H9 (cell line): ENCODE measurements at regions not wholly inside any gene's neighbourhood (a gene's known extent, or its start where the extent isn't known, plus 50 kb on each side); places are given as distances from the start of the nearest gene placed in this dataset.
"Not testable (repeated sequence)": the region's sequence is repeated elsewhere in the genome, so short reads cannot be mapped to it uniquely, and the experiment has no call there.

Experiments
- DNase-seq: peaks from one replicate; pipeline ENCODE4 v3.0.0-alpha.2; 2017
- H2AFZ ChIP-seq: one replicate; pipeline ENCODE4 v1.6.1; 2013; ENCODE audit warnings: mild to moderate bottlenecking, low read length, control low read depth, moderate library complexity
- H2AK5ac ChIP-seq: 2 replicates; pipeline ENCODE4 v1.6.1; 2013; ENCODE audit warnings: low read length, control low read depth, mixed read lengths; ENCODE audit not compliant: insufficient read length
- H2BK120ac ChIP-seq: one replicate; pipeline ENCODE4 v1.6.1; 2013; ENCODE audit warnings: low read depth, mild to moderate bottlenecking, low read length, control low read depth, inconsistent platforms; ENCODE audit not compliant: poor library complexity, severe bottlenecking
- H2BK12ac ChIP-seq: 2 replicates; pipeline ENCODE4 v1.6.1; 2013; ENCODE audit warnings: low read length, control low read depth, mixed read lengths, low read depth; ENCODE audit not compliant: insufficient read length
- H2BK15ac ChIP-seq: 2 replicates; pipeline ENCODE4 v1.6.1; 2013; ENCODE audit warnings: low read depth, low read length, control low read depth
- H2BK20ac ChIP-seq: one replicate; pipeline ENCODE4 v1.6.1; 2013; ENCODE audit warnings: low read depth, mild to moderate bottlenecking, low read length, control low read depth, inconsistent platforms; ENCODE audit not compliant: poor library complexity, severe bottlenecking
- H2BK5ac ChIP-seq: 2 replicates; pipeline ENCODE4 v1.6.1; 2013; ENCODE audit warnings: low read length, control low read depth, mixed read lengths; ENCODE audit not compliant: insufficient read length
- H3K14ac ChIP-seq: 2 replicates; pipeline ENCODE4 v1.6.1; 2013; ENCODE audit warnings: low read length, control low read depth; ENCODE audit not compliant: insufficient read depth
- H3K18ac ChIP-seq: 2 replicates; pipeline ENCODE4 v1.6.1; 2013; ENCODE audit warnings: low read depth, mild to moderate bottlenecking, mixed read lengths, low read length, control low read depth; ENCODE audit not compliant: insufficient read length
- H3K23ac ChIP-seq: 2 replicates; pipeline ENCODE4 v1.6.1; 2013; ENCODE audit warnings: low read length, control low read depth, mixed read lengths, low read depth; ENCODE audit not compliant: insufficient read length
- H3K23me2 ChIP-seq: 2 replicates; pipeline ENCODE4 v1.6.1; 2013; ENCODE audit warnings: low read depth, mild to moderate bottlenecking, mixed read lengths, low read length, control low read depth; ENCODE audit not compliant: insufficient read length, poor library complexity, severe bottlenecking
- H3K27ac ChIP-seq: 2 replicates; pipeline ENCODE4 v1.5.1; 2013; ENCODE audit warnings: low read length, control low read depth, mixed read lengths, low read depth; ENCODE audit not compliant: insufficient read length
- H3K27me3 ChIP-seq: 2 replicates; pipeline ENCODE4 v1.6.1; 2013; ENCODE audit warnings: low read length, control low read depth, inconsistent platforms; ENCODE audit not compliant: insufficient read depth
- H3K4ac ChIP-seq: 2 replicates; pipeline ENCODE4 v1.6.1; 2013; ENCODE audit warnings: low read depth, mild to moderate bottlenecking, control low read depth, inconsistent platforms, low read length, moderate library complexity
- H3K4me1 ChIP-seq: 2 replicates; pipeline ENCODE4 v1.6.1; 2013; ENCODE audit warnings: low read length, control low read depth, inconsistent platforms; ENCODE audit not compliant: insufficient read depth
- H3K4me2 ChIP-seq: 2 replicates; pipeline ENCODE4 v1.6.1; 2013; ENCODE audit warnings: low read length, control low read depth, mixed read lengths; ENCODE audit not compliant: insufficient read length, insufficient read depth
- H3K56ac ChIP-seq: 2 replicates; pipeline ENCODE4 v1.6.1; 2013; ENCODE audit warnings: low read depth, mild to moderate bottlenecking, mixed read lengths, low read length, control low read depth; ENCODE audit not compliant: insufficient read length
- H3K79me1 ChIP-seq: 2 replicates; pipeline ENCODE4 v1.6.1; 2013; ENCODE audit warnings: low read depth, mild to moderate bottlenecking, moderate library complexity, low read length, control low read depth, inconsistent platforms; ENCODE audit not compliant: insufficient read depth, poor library complexity, severe bottlenecking
- H3K79me2 ChIP-seq: 2 replicates; pipeline ENCODE4 v1.6.1; 2013; ENCODE audit warnings: low read length, control low read depth, inconsistent platforms; ENCODE audit not compliant: insufficient read depth
- H3K9ac ChIP-seq: 2 replicates; pipeline ENCODE4 v1.6.1; 2013; ENCODE audit warnings: low read length, control low read depth, mixed read lengths; ENCODE audit not compliant: insufficient read length; ENCODE audit errors: extremely low read depth
- H3K9me3 ChIP-seq: one replicate; pipeline ENCODE4 v1.6.1; 2013; ENCODE audit warnings: low read depth, low read length, inconsistent platforms; ENCODE audit not compliant: control insufficient read depth
- H3T11ph ChIP-seq: one replicate; pipeline ENCODE4 v1.6.1; 2013; ENCODE audit warnings: mild to moderate bottlenecking, low read length, control low read depth, inconsistent platforms
- H4K20me1 ChIP-seq: one replicate; pipeline ENCODE4 v1.6.1; 2013; ENCODE audit not compliant: control insufficient read depth, insufficient read length, insufficient read depth
- H4K5ac ChIP-seq: 2 replicates; pipeline ENCODE4 v1.6.1; 2013; ENCODE audit warnings: low read depth, mild to moderate bottlenecking, mixed read lengths, low read length, control low read depth; ENCODE audit not compliant: insufficient read length
- H4K8ac ChIP-seq: replicated peaks from 2 replicates; pipeline ENCODE4 v1.6.1; 2013; ENCODE audit warnings: low read length, control low read depth, mixed read lengths, low read depth; ENCODE audit not compliant: insufficient read length
- H4K91ac ChIP-seq: 2 replicates; pipeline ENCODE4 v1.6.1; 2013; ENCODE audit warnings: low read depth, mild to moderate bottlenecking, moderate library complexity, mixed read lengths, low read length, control low read depth; ENCODE audit not compliant: insufficient read length
- H3K27ac Mint-ChIP-seq, 3 experiments: 2 replicates in 2 of 3; 3 replicates in 1 of 3; pipeline ENCODE4 v1.8.0; 2020 to 2021; ENCODE audit warnings: mixed read lengths in 3 of 3, mild to moderate bottlenecking in 1 of 3, moderate library complexity in 1 of 3
- H3K27me3 Mint-ChIP-seq: 2 replicates; pipeline ENCODE4 v1.8.0; 2021; ENCODE audit warnings: low read depth, mild to moderate bottlenecking, moderate library complexity, mixed read lengths
- H3K36me3 Mint-ChIP-seq, 3 experiments: 2 replicates in 2 of 3; 3 replicates in 1 of 3; pipeline ENCODE4 v1.8.0; 2020 to 2021; ENCODE audit warnings: low read depth in 3 of 3, mixed read lengths in 3 of 3; ENCODE audit not compliant: insufficient read depth in 1 of 3
- H3K4me1 Mint-ChIP-seq, 2 experiments: 2 replicates each; pipeline ENCODE4 v1.8.0; 2020; ENCODE audit warnings: mixed read lengths in 2 of 2
- H3K4me3 Mint-ChIP-seq, 2 experiments: 2 replicates in 1 of 2; 3 replicates in 1 of 2; pipeline ENCODE4 v1.8.0; 2020 to 2021; ENCODE audit warnings: mild to moderate bottlenecking in 2 of 2, mixed read lengths in 2 of 2, moderate library complexity in 1 of 2
- H3K9me3 Mint-ChIP-seq, 2 experiments: 2 replicates in 1 of 2; 3 replicates in 1 of 2; pipeline ENCODE4 v1.8.0; 2020; ENCODE audit warnings: mild to moderate bottlenecking in 2 of 2, mixed read lengths in 2 of 2, moderate library complexity in 1 of 2
- WGBS: extraction: QIAGEN DNeasy Blood & Tissue Kit; methylation state at CpG from one replicate; pipeline ENCODE4 v1.1.7; 2013; ENCODE audit warnings: missing lambda C conversion rate, low lambda C conversion rate, mixed read lengths; ENCODE audit not compliant: insufficient read length; ENCODE audit errors: extremely low coverage; 5-methylcytosine and 5-hydroxymethylcytosine counted together
- TF ChIP-seq, protein P1 (sequence below): fragments of 200-600 bp; sonication (generic); conservative IDR thresholded peaks from 3 replicates; pipeline ENCODE4 v1.8.0; 2021; ENCODE audit warnings: antibody characterized with exemption, mild to moderate bottlenecking

DNA sequence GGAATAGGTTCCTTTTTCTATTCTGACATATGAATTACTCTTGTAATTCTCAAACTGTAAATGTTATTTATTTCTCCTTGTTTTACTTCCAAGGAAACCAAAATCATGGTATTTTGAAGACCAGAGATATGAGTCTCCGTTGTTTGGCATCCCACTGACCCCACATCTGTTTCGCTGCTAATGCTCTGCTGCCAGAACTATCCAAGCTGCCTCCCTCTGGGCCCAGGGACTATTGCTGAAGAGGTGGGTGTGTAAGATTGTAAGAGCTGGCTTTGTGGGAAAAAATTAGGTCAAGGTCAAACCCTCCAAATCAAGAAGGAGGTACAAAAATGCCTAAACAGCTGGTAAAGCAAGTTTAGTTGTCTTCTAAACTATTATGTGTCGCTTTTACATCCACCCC is 129.4 kb upstream of the MYO10 start:
- H3T11ph ChIP-seq = no peak overlapping the region
- no peak overlapping the region for H2BK5ac ChIP-seq
- no peak overlapping the region for H3K4me2 ChIP-seq
- TF ChIP-seq, protein P1, sequence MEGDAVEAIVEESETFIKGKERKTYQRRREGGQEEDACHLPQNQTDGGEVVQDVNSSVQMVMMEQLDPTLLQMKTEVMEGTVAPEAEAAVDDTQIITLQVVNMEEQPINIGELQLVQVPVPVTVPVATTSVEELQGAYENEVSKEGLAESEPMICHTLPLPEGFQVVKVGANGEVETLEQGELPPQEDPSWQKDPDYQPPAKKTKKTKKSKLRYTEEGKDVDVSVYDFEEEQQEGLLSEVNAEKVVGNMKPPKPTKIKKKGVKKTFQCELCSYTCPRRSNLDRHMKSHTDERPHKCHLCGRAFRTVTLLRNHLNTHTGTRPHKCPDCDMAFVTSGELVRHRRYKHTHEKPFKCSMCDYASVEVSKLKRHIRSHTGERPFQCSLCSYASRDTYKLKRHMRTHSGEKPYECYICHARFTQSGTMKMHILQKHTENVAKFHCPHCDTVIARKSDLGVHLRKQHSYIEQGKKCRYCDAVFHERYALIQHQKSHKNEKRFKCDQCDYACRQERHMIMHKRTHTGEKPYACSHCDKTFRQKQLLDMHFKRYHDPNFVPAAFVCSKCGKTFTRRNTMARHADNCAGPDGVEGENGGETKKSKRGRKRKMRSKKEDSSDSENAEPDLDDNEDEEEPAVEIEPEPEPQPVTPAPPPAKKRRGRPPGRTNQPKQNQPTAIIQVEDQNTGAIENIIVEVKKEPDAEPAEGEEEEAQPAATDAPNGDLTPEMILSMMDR = no peak
- no peak overlapping the region for H2AFZ ChIP-seq
- H3K27ac Mint-ChIP-seq = no peak overlapping the region
- no peak overlapping the region for H3K56ac ChIP-seq
- no peak overlapping the region for H3K4me3 Mint-ChIP-seq
- H4K8ac ChIP-seq = no peak overlapping the region
- H2AK5ac ChIP-seq = no peak overlapping the region
- no peak overlapping the region for H4K5ac ChIP-seq
- H2BK120ac ChIP-seq = no peak overlapping the region
- H3K4me1 Mint-ChIP-seq = peaks cover 3 to 14% of the 10 kb centered on the region in 2 experiments; a peak in 2 of 4 replicates
- H3K9ac ChIP-seq = no peak overlapping the region
- no peak overlapping the region for H2BK15ac ChIP-seq
- H3K18ac ChIP-seq = no peak overlapping the region
- no peak overlapping the region for H3K27ac ChIP-seq
- H3K14ac ChIP-seq = no peak overlapping the region
- DNase-seq = no peak
- no peak overlapping the region for H4K91ac ChIP-seq
- H3K36me3 Mint-ChIP-seq = peaks cover 0 to 5% (median 4%) of the 10 kb centered on the region in 3 experiments; a peak in 2 of 7 replicates
- H3K79me2 ChIP-seq = no peaks in the 10 kb centered on the region
- H3K27me3 Mint-ChIP-seq = no peaks in the 10 kb centered on the region
- H4K20me1 ChIP-seq = no peaks in the 10 kb centered on the region
- H3K79me1 ChIP-seq = no peaks in the 10 kb centered on the region
- no peak overlapping the region for H2BK20ac ChIP-seq
- H3K27me3 ChIP-seq = no peaks in the 10 kb centered on the region
- H3K4ac ChIP-seq = no peak overlapping the region
- H3K4me1 ChIP-seq = no peaks in the 10 kb centered on the region
- H3K23me2 ChIP-seq = no peaks in the 10 kb centered on the region
- H3K9me3 ChIP-seq = no peaks in the 10 kb centered on the region
- no peak overlapping the region for H3K23ac ChIP-seq
- no peaks in the 10 kb centered on the region for H3K9me3 Mint-ChIP-seq
- H2BK12ac ChIP-seq = no peak overlapping the region
- no CpG with 5 or more reads among the region's 3 CpGs for WGBS

DNA sequence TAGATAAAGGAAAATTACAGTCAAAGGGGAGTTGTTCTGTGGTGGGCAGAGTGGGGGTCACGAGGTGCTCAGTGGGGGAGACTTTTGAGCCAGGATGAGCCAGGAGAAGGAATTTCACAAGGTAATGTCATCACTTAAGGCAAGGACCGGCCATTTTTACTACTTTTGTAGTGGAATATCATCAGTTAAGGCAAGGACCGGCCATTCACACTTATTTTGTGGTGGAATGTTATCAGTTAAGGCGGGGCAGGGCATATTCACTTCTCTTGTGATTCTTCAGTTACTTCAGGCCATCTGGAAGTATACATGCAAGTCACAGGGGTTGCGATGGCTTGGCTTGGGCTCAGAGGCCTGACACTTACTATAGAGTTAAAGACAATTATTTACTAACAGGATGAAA is 129.9 kb upstream of the MYO10 start:
- H2BK5ac ChIP-seq, H3K18ac ChIP-seq, H3K23me2 ChIP-seq, H3K27me3 ChIP-seq, H2BK15ac ChIP-seq, H3K27me3 Mint-ChIP-seq, H3K36me3 Mint-ChIP-seq, H3T11ph ChIP-seq, H4K91ac ChIP-seq, H3K4ac ChIP-seq, H3K79me1 ChIP-seq, DNase-seq, H2AFZ ChIP-seq, H3K14ac ChIP-seq, H4K5ac ChIP-seq, H3K4me3 Mint-ChIP-seq, H3K27ac ChIP-seq, H3K4me2 ChIP-seq, H3K4me1 ChIP-seq, H3K9ac ChIP-seq, H2BK20ac ChIP-seq, H4K20me1 ChIP-seq, H3K23ac ChIP-seq, H3K56ac ChIP-seq, H3K9me3 ChIP-seq, H3K9me3 Mint-ChIP-seq, H3K27ac Mint-ChIP-seq, H3K79me2 ChIP-seq, H2AK5ac ChIP-seq, H2BK120ac ChIP-seq, H4K8ac ChIP-seq, H2BK12ac ChIP-seq: not testable (repeated sequence)
- H3K4me1 Mint-ChIP-seq = peaks cover 3 to 14% of the 10 kb centered on the region in 2 experiments; a peak in 2 of 4 replicates
- no CpG with 5 or more reads among the region's 5 CpGs for WGBS
